Panc1 (cell line): ENCODE measurements at regions not wholly inside any gene's neighbourhood (a gene's known extent, or its start where the extent isn't known, plus 50 kb on each side); places are given as distances from the start of the nearest gene placed in this dataset.

Source experiments
- ATAC-seq: fragments of 200-7000 bp; cut with Tn5 transposase; 2 replicates; pipeline ENCODE4 v1.9.1; 2020; ENCODE audit warnings: mild to moderate bottlenecking, moderate library complexity
- BruUV-seq: library from RNA; stranded (reverse); fragments of 400-500 nt; replicated peaks from 2 replicates; lab custom pipeline; 2021; lab: Mats Ljungman, UMichigan
- CTCF ChIA-PET: fragments of 300-600 bp; sonication (Branson Sonifier 250); formaldehyde crosslinking; loops from one replicate; lab custom pipeline; 2022; ENCODE audit warnings: antibody characterized with exemption; lab: Charles Lee
- POLR2A ChIA-PET: fragments of 300-600 bp; sonication (Branson Sonifier 250); formaldehyde crosslinking; loops from one replicate; lab custom pipeline; 2022; ENCODE audit warnings: antibody characterized with exemption; lab: Charles Lee
- DNase-seq: peaks from one replicate; pipeline ENCODE4 v3.0.0-alpha.2; 2010; ENCODE audit warnings: low read depth, low spot score
- H3K27ac ChIP-seq: 2 replicates; pipeline ENCODE4 v1.5.1; 2011; ENCODE audit warnings: mild to moderate bottlenecking, low read length, inconsistent platforms
- H3K27me3 ChIP-seq: fragments of 200-500 bp; sonication (Bioruptor generic); 2 replicates; pipeline ENCODE4 v1.6.0; 2014; ENCODE audit warnings: low read length, inconsistent platforms; ENCODE audit not compliant: control insufficient read depth, insufficient read depth
- H3K36me3 ChIP-seq: fragments of 200-500 bp; sonication (Bioruptor generic); 2 replicates; pipeline ENCODE4 v1.5.1; 2014; ENCODE audit warnings: inconsistent platforms, mild to moderate bottlenecking, low read length, moderate library complexity; ENCODE audit not compliant: control insufficient read depth, insufficient read depth
- H3K4me1 ChIP-seq: 2 replicates; pipeline ENCODE4 v1.5.1; 2011; ENCODE audit warnings: inconsistent platforms, mild to moderate bottlenecking, low read length, moderate library complexity; ENCODE audit not compliant: control insufficient read depth, insufficient read depth
- H3K4me3 ChIP-seq, 2 experiments: 2 replicates each; pipeline ENCODE4 v1.5.1; 2011 to 2012; ENCODE audit warnings: low read depth in 2 of 2, low read length in 2 of 2, mild to moderate bottlenecking in 2 of 2, inconsistent platforms in 1 of 2, moderate library complexity in 1 of 2
- H3K9me3 ChIP-seq: fragments of 200-500 bp; sonication (Bioruptor generic); 2 replicates; pipeline ENCODE4 v1.5.1; 2014; ENCODE audit warnings: low read depth, mild to moderate bottlenecking, inconsistent platforms, low read length, moderate library complexity; ENCODE audit not compliant: control insufficient read depth, insufficient read depth
- POLR2AphosphoS5 ChIP-seq: IDR thresholded peaks from 2 replicates; pipeline ENCODE4 v1.6.1; 2012; ENCODE audit warnings: mild to moderate bottlenecking, low read depth, low read length, moderate library complexity
- SIN3A ChIP-seq: IDR thresholded peaks from 2 replicates; pipeline ENCODE4 v1.6.1; 2012; ENCODE audit warnings: low read depth, mild to moderate bottlenecking, low read length, moderate library complexity, borderline replicate concordance; ENCODE audit not compliant: insufficient read depth
- TCF7L2 ChIP-seq: IDR thresholded peaks from 2 replicates; pipeline ENCODE4 v1.6.1; 2011; ENCODE audit warnings: mild to moderate bottlenecking, low read depth, low read length, inconsistent platforms
- in situ Hi-C: cut with HindIII; loops from 2 replicates; pipeline ENCODE4 v1.10.0; 2016; ENCODE audit warnings: low sequenced_read_pairs, low pct_unique_long_range_greater_than_20kb
- intact Hi-C: fragments of 100-400 bp; cut with micrococcal nuclease; formaldehyde crosslinking; loops from one replicate; pipeline ENCODE4 v1.10.0; 2022; ENCODE audit not compliant: unreplicated experiment
- TF ChIP-seq, protein P1 (sequence below): fragments of 450-650 bp; IDR thresholded peaks from 2 replicates; pipeline ENCODE4 v1.5.1; 2017; ENCODE audit warnings: mild to moderate bottlenecking
- TF ChIP-seq, protein P2 (sequence below), 2 experiments: IDR thresholded peaks; 2 replicates each; pipeline ENCODE4 v1.6.1; 2011 to 2012; ENCODE audit warnings: low read depth in 2 of 2, control low read depth in 1 of 2, low read length in 1 of 2, mild to moderate bottlenecking in 1 of 2, moderate library complexity in 1 of 2; ENCODE audit not compliant: insufficient read depth in 1 of 2

DNA sequence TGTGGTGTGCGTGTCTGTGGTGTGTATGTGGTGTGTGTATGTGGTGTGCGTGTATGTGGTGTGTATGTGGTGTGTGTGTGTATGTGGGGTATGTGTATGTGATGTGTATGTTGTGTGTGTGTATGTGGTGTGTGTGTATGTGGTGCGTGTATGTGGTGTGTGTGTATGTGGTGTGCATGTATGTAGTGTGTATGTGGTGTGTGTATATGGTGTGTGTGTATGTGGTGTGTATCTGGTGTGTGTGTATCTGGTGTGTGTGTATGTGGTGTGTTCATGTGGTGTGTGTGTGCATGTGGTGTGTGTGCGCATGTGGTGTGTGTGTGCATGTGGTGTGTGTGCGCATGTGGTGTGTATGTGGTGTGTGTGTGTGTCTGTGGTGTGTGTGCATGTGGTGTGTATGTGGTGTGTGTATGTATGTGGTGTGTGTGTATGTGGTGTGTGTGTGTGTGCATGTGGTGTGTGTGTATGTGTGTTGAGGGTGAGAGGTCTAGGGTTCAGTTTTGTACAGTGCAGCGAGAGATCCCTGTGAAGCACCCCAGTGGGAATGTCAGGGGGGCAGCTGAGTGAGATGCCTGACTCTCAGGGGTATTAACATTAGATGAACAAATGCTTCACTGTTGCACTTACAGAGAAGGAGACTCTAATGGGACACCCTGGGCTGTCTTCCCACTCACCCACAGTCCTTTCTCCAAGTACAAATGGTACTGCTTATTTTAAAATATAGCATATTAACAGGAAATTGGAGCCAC lies 61.3 kb upstream of the MEDAG start:
- CTCF ChIA-PET: no interaction called here
- no TSS peak for BruUV-seq
- Histone ChIP-seq H3K4me3 (no peak overlapping the region), H3K9me3 (no peaks in the 10 kb centered on the region), H3K36me3 (no peaks in the 10 kb centered on the region), H3K27me3 (no peaks in the 10 kb centered on the region), H3K4me1 (peaks cover 18% of the 10 kb centered on the region), H3K27ac (peak overlapping the region; percentile 65; the same call in 1 of the 2 replicates)
- TF ChIP-seq, protein P1, sequence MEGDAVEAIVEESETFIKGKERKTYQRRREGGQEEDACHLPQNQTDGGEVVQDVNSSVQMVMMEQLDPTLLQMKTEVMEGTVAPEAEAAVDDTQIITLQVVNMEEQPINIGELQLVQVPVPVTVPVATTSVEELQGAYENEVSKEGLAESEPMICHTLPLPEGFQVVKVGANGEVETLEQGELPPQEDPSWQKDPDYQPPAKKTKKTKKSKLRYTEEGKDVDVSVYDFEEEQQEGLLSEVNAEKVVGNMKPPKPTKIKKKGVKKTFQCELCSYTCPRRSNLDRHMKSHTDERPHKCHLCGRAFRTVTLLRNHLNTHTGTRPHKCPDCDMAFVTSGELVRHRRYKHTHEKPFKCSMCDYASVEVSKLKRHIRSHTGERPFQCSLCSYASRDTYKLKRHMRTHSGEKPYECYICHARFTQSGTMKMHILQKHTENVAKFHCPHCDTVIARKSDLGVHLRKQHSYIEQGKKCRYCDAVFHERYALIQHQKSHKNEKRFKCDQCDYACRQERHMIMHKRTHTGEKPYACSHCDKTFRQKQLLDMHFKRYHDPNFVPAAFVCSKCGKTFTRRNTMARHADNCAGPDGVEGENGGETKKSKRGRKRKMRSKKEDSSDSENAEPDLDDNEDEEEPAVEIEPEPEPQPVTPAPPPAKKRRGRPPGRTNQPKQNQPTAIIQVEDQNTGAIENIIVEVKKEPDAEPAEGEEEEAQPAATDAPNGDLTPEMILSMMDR: no peak
- TF ChIP-seq, protein P2, sequence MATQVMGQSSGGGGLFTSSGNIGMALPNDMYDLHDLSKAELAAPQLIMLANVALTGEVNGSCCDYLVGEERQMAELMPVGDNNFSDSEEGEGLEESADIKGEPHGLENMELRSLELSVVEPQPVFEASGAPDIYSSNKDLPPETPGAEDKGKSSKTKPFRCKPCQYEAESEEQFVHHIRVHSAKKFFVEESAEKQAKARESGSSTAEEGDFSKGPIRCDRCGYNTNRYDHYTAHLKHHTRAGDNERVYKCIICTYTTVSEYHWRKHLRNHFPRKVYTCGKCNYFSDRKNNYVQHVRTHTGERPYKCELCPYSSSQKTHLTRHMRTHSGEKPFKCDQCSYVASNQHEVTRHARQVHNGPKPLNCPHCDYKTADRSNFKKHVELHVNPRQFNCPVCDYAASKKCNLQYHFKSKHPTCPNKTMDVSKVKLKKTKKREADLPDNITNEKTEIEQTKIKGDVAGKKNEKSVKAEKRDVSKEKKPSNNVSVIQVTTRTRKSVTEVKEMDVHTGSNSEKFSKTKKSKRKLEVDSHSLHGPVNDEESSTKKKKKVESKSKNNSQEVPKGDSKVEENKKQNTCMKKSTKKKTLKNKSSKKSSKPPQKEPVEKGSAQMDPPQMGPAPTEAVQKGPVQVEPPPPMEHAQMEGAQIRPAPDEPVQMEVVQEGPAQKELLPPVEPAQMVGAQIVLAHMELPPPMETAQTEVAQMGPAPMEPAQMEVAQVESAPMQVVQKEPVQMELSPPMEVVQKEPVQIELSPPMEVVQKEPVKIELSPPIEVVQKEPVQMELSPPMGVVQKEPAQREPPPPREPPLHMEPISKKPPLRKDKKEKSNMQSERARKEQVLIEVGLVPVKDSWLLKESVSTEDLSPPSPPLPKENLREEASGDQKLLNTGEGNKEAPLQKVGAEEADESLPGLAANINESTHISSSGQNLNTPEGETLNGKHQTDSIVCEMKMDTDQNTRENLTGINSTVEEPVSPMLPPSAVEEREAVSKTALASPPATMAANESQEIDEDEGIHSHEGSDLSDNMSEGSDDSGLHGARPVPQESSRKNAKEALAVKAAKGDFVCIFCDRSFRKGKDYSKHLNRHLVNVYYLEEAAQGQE (IDR thresholded peaks at IDR 0.05; ENCODE audit: insufficient read depth in 1 of 2, low read depth in 2 of 2, low read length in 1 of 2): no peak
- TF ChIP-seq TCF7L2 (no peak), SIN3A (no peak), POLR2AphosphoS5 (no peak)
- in situ Hi-C loops (no loop called here), intact Hi-C loops (no loop called here)
- peak; percentile 52 for ATAC-seq
- POLR2A ChIA-PET: no interaction called here
- DNase-seq: no peak

DNA sequence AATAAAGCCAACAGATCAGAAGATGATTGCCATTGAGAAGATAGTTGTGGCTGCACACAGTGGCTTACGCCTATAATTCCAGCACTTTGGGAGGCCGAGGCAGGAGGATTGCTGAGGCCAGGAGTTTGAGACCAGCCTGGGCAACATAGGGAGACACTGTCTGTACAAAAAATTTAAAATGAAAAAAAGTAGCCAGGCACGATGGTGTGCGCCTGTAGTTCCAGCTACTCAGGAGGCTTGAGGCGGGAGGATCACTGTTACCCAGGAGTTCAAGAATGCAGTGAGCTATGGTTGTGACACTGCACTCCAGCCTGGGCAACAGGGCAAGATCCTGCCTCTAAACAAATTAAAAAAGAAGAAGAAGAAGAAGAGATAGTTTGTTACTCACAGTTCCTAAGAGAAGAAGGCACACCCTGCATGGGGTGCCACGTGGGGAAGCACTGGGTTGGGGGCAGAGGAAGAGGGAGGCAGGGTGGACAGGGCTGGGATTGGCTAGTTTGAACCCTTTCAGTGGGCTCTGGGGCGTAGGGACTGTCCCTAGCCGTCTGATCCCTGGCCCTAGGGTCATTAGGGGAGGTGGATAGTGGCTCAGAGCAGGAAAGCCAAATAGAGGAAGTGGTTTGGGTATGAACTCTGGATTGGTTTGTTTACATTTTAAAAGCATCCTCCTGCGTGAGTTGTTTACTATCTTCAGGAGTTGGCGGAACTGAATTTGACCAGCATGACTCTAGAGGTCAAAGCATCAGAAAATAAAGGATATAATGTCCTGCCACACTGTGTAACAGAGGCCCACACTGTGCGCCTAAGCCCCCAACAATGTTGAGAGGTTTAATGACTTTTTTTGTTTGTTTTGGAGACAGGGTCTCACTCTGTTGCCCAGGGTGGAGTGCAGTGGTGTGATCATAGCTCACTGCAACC lies 60.5 kb upstream of the MEDAG start:
- ATAC-seq (peak; percentile 81), DNase-seq (no peak)
- Histone ChIP-seq H3K4me3 (no peak overlapping the region), H3K4me1 (peaks cover 18% of the 10 kb centered on the region), H3K27me3 (no peaks in the 10 kb centered on the region), H3K36me3 (no peaks in the 10 kb centered on the region), H3K9me3 (no peaks in the 10 kb centered on the region), H3K27ac (peak overlapping the region; percentile 67)
- TF ChIP-seq, protein P1: no peak
- TF ChIP-seq POLR2AphosphoS5 (no peak), SIN3A (no peak), TCF7L2 (no peak)
- TF ChIP-seq, protein P2 (IDR thresholded peaks at IDR 0.05; ENCODE audit: insufficient read depth in 1 of 2, low read depth in 2 of 2, low read length in 1 of 2): no peak
- POLR2A ChIA-PET: no interaction called here
- intact Hi-C loops (no loop called here), in situ Hi-C loops (no loop called here)
- BruUV-seq: no TSS peak
- CTCF ChIA-PET: no interaction called here
